Skeletal muscle cell (primary cell): ENCODE measurements at regions not wholly inside any gene's neighbourhood (a gene's known extent, or its start where the extent isn't known, plus 50 kb on each side); places are given as distances from the start of the nearest gene placed in this dataset.
A peak's percentile ranks its signal among the peaks of the same experiment; 100 is the strongest.

ENCODE experiments used
- DNase-seq: peaks from one replicate; pipeline ENCODE4 v3.0.0-alpha.2; 2010; ENCODE audit warnings: low read depth
- H3K4me3 ChIP-seq: 2 replicates; pipeline ENCODE4 v1.5.1; 2011; ENCODE audit warnings: low read depth, mild to moderate bottlenecking, control low read depth, low read length, moderate library complexity

GRCh38 chr13:73480779-73481559 is 422.2 kb downstream of the KLF5 start:
- no peak for DNase-seq
- H3K4me3 ChIP-seq: no peak overlapping the region

- H3K4me3 ChIP-seq: no peak overlapping the region
- DNase-seq: no peak
Measured at GRCh38 chr13:73479856-73480255, 421.1 kb downstream of the KLF5 start.

DNA sequence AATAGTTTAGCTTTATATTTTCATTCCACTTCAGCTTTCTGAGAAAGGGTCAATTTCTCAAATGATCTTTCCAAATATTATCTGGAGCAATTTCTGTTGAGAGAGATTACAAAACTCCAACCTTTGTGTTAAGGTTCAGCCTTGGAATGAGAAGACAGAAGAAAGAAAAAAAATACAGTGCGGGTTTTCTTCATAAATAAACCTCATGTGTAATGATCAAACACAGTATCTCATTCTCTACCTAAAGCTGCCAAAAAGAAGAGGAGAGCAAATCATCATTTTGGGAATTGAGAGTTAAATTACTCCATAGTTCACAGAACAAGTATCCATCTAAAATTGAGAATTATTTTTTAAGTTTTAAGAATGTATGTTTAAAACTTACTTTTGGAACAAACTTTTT is 420.5 kb downstream of the KLF5 start:
- DNase-seq: no peak
- no peak overlapping the region for H3K4me3 ChIP-seq

DNA sequence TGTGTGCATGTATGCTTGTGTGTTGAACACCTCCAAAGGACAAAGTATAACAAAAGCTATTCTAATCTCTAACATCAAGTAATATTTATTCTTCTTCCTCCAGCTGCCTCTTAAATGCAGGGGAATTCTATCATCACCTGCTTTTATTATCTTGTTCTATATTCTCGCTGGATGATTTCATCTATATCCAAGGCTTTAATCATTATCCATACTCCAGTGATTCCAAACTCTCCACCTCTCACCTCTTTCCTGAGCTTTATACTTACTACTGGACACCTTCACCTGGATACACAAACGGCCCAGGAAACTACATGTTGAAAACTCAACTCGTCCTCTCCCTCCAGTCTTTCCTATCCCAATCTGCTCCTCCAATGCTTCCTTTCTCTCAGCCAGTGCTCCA is 418.6 kb downstream of the KLF5 start:
- DNase-seq: no peak
- H3K4me3 ChIP-seq: no peak overlapping the region

GRCh38 chr13:73473016-73473415 is 414.2 kb downstream of the KLF5 start:
- no peak for DNase-seq
- no peak overlapping the region for H3K4me3 ChIP-seq

- DNase-seq: peak; percentile 27
- no peak overlapping the region for H3K4me3 ChIP-seq
Measured at GRCh38 chr13:73467125-73467524, 408.3 kb downstream of the KLF5 start.

- no peak for DNase-seq
Measured at GRCh38 chr13:73466561-73466960, 407.8 kb downstream of the KLF5 start.

GRCh38 chr13:73465617-73465971 is 406.8 kb downstream of the KLF5 start:
- H3K4me3 ChIP-seq: no peak overlapping the region
- peak; percentile 16 for DNase-seq

More at GRCh38 chr13:73466561-73466960, 407.8 kb downstream of the KLF5 start:
- no peak overlapping the region for H3K4me3 ChIP-seq

GRCh38 chr13:73464758-73465616 is 406.2 kb downstream of the KLF5 start:
- H3K4me3 ChIP-seq: no peak overlapping the region
- no peak for DNase-seq

DNA sequence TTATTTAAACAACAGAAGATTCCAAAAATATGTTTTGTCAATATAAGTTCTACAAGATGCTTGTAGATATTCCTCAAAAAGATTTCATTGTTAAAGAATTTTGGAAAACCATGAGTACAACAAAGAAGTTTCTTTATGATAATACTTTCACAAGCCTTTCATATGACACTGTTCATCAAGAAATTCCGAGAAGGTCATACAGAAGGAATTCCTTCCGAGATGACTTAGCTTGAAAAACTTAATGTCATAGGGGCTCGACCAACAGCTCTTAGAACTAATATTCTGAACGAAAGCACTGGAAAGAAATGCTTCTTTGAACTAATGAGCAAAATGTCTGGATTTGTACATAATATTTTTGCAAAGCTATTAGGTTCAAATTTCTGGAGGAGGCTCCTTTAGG is 403.4 kb downstream of the KLF5 start:
- no peak for DNase-seq
- no peak overlapping the region for H3K4me3 ChIP-seq

GRCh38 chr13:73451221-73452029 is 392.6 kb downstream of the KLF5 start:
- DNase-seq: no peak

GRCh38 chr13:73450583-73450982 is 391.8 kb downstream of the KLF5 start:
- H3K4me3 ChIP-seq: no peak overlapping the region
- no peak for DNase-seq

More at GRCh38 chr13:73451221-73452029, 392.6 kb downstream of the KLF5 start:
- H3K4me3 ChIP-seq: no peak overlapping the region

- H3K4me3 ChIP-seq: no peak overlapping the region
- no peak for DNase-seq
Measured at GRCh38 chr13:73449252-73449651, 390.4 kb downstream of the KLF5 start.

GRCh38 chr13:73440296-73440895 is 381.6 kb downstream of the KLF5 start:
- DNase-seq: no peak
- no peak overlapping the region for H3K4me3 ChIP-seq

DNA sequence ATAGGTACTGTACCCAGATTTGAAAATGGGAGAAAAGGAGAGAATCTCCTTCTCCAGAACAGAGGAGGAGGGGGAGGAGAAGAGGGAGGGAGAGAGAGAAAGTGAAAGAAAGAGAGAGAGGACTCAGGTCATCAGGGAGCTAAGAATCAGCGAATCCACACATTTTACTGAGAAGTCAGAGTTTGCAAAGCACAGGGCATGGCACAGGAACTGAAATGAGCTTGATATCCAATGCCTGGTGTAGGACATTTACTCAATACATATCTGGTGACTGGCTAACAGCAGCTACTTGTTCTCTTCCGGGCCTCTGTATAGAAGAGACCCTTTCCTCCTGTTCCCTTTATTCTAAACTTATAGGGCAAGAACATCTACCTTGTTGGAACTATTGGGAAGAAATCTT is 375.1 kb downstream of the KLF5 start:
- DNase-seq: no peak
- H3K4me3 ChIP-seq: no peak overlapping the region

- DNase-seq: no peak
- no peak overlapping the region for H3K4me3 ChIP-seq
Measured at GRCh38 chr13:73433458-73433857, 374.7 kb downstream of the KLF5 start.

DNA sequence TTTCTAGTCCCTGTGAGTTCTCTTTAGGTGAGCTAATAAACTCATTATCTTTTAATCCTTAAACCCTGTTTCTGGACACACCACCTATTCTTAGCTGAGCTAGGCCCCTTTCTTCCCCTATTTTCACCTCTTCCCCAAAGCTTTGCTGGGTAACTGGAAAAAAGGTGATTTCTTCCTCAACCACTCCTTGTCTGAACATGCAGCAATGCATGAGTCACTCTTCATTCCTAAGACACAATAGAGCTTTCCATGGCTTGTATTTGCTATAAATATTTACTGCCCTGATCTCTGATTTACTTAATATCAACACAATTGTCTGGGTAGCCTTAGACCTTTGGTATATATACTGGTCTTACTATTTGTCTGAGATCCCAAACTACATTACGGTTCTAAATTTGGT is 370.9 kb downstream of the KLF5 start:
- no peak overlapping the region for H3K4me3 ChIP-seq
- DNase-seq: no peak

- no peak overlapping the region for H3K4me3 ChIP-seq
- no peak for DNase-seq
Measured at GRCh38 chr13:73428706-73429105, 369.9 kb downstream of the KLF5 start.

DNA sequence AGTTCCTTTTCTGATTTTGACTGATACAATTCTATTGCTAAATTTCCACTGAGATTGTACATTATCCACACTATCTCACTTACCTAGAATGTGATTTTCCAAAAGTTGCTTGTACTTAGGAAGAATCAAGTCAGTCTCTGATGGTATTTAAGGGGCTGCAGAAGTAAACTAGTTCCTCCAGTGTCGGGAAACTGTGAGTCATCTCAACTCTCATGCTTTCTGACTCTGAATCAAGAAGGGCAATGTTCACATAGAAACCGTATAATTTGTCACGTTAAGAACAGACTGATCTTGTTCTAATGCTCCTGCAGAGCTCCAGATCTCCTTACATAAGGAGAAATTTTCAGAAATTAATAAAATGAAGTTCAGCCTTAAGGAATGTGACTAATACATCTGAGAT is 369.3 kb downstream of the KLF5 start:
- no peak overlapping the region for H3K4me3 ChIP-seq
- peak; percentile 67 for DNase-seq

DNA sequence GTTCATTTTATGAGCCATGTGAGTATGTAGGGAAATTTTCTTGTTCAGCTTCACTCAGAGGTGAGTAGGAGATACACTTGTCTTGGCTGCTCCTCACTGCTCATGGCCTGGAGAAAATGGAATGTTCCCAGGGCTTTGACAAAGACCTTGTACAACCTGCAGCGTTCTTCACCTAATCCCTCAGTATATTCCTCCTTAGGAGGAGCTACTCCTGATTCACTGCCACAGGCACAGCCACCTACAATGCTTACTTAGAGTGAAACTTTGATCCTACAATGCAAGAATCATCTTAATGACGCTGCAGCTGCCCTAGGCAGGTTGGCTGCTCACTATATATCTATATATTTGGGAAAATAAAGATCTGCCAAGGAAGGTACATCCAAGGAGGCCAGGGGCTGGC is 364.2 kb downstream of the KLF5 start:
- DNase-seq: no peak
- no peak overlapping the region for H3K4me3 ChIP-seq
